GM18517 (cell line): ENCODE measurements at regions not wholly inside any gene's neighbourhood (a gene's known extent, or its start where the extent isn't known, plus 50 kb on each side); places are given as distances from the start of the nearest gene placed in this dataset.
"Not testable (repeated sequence)": the region's sequence is repeated elsewhere in the genome, so short reads cannot be mapped to it uniquely, and the experiment has no call there.

Experiments
- ATAC-seq: cut with Tn5 transposase; IDR thresholded peaks from one replicate; pipeline ENCODE4 v1.9.1; 2021; ENCODE audit warnings: mild to moderate bottlenecking, moderate library complexity; ENCODE audit not compliant: unreplicated experiment

GRCh38 chr1:164361927-164362326, 197.1 kb upstream of the PBX1 start:
- no peak for ATAC-seq

GRCh38 chr1:164363980-164364379, 195.0 kb upstream of the PBX1 start:
- no peak for ATAC-seq

GRCh38 chr1:164366014-164366413, 193.0 kb upstream of the PBX1 start:
- no peak for ATAC-seq

- ATAC-seq: no peak
These were observed 189.2 kb upstream of the PBX1 start for GRCh38 chr1:164369698-164370365.

GRCh38 chr1:164380893-164381292, 178.1 kb upstream of the PBX1 start:
- no peak for ATAC-seq

GRCh38 chr1:164382384-164382783, 176.6 kb upstream of the PBX1 start:
- no peak for ATAC-seq

- no peak for ATAC-seq
These were observed 174.7 kb upstream of the PBX1 start for GRCh38 chr1:164384262-164384661.

- ATAC-seq: no peak
These were observed 141.8 kb upstream of the PBX1 start for GRCh38 chr1:164417016-164417704.

GRCh38 chr1:164423136-164423535, 135.8 kb upstream of the PBX1 start:
- no peak for ATAC-seq

- no peak for ATAC-seq
These were observed 125.7 kb upstream of the PBX1 start for GRCh38 chr1:164433141-164433817.

- ATAC-seq: no peak
These were observed 125.2 kb upstream of the PBX1 start for GRCh38 chr1:164433818-164434170.

- ATAC-seq: no peak
These were observed 118.8 kb upstream of the PBX1 start for GRCh38 chr1:164440232-164440631.

GRCh38 chr1:164443166-164443565, 115.8 kb upstream of the PBX1 start:
- no peak for ATAC-seq

- ATAC-seq: no peak
These were observed 115.1 kb upstream of the PBX1 start for GRCh38 chr1:164443836-164444235.

- ATAC-seq: no peak
These were observed 113.0 kb upstream of the PBX1 start for GRCh38 chr1:164446020-164446419.

- no peak for ATAC-seq
These were observed 106.4 kb upstream of the PBX1 start for GRCh38 chr1:164452549-164452948.

GRCh38 chr1:164456272-164456671, 102.7 kb upstream of the PBX1 start:
- no peak for ATAC-seq

- ATAC-seq: not testable (repeated sequence)
These were observed 99.8 kb upstream of the PBX1 start for GRCh38 chr1:164459176-164459575.

- no peak for ATAC-seq
These were observed 93.0 kb upstream of the PBX1 start for GRCh38 chr1:164466001-164466421.

- no peak for ATAC-seq
These were observed 92.6 kb upstream of the PBX1 start for GRCh38 chr1:164466429-164466828.

GRCh38 chr1:164470996-164471395, 88.0 kb upstream of the PBX1 start:
- no peak for ATAC-seq

- ATAC-seq: no peak
These were observed 86.1 kb upstream of the PBX1 start for GRCh38 chr1:164472841-164473240.
